Thoracic aorta (tissue), 2 donors: ENCODE measurements at regions not wholly inside any gene's neighbourhood (a gene's known extent, or its start where the extent isn't known, plus 50 kb on each side); places are given as distances from the start of the nearest gene placed in this dataset.

ENCODE experiments used
- ATAC-seq: fragments of 150-250 bp; one replicate; pipeline ENCODE4 v1.8.0; 2017; ENCODE audit warnings: low read depth; ENCODE audit not compliant: insufficient number of reproducible peaks, low FRiP score
- DNase-seq: peaks from one replicate; pipeline ENCODE4 v3.0.0-alpha.2; 2020; ENCODE audit warnings: low spot score
- H3K27ac ChIP-seq, 2 donors: fragments of 200-600 bp; sonication (generic); 1 replicate in 1 of 2; 2 replicates in 1 of 2; pipeline ENCODE4 v1.5.1; 2016; ENCODE audit warnings: mild to moderate bottlenecking in 2 of 2, moderate library complexity in 2 of 2
- H3K27me3 ChIP-seq: fragments of 200-600 bp; sonication (generic); replicated peaks from 2 replicates; pipeline ENCODE4 v1.6.0; 2016; ENCODE audit warnings: mild to moderate bottlenecking; ENCODE audit not compliant: insufficient read depth
- H3K36me3 ChIP-seq: fragments of 200-600 bp; sonication (generic); one replicate; pipeline ENCODE4 v1.5.1; 2016
- H3K4me1 ChIP-seq, 2 donors: fragments of 200-600 bp; sonication (generic); 1 replicate in 1 of 2; 2 replicates in 1 of 2; pipeline versions ENCODE4 v1.5.1 to v1.6.0; 2016; ENCODE audit warnings: low read depth in 2 of 2, mild to moderate bottlenecking in 1 of 2; ENCODE audit not compliant: control insufficient read depth in 1 of 2
- H3K4me3 ChIP-seq: fragments of 200-600 bp; sonication (generic); 2 replicates; pipeline ENCODE4 v1.5.1; 2016; ENCODE audit warnings: mild to moderate bottlenecking
- H3K9me3 ChIP-seq: fragments of 200-600 bp; sonication (generic); 2 replicates; pipeline ENCODE4 v1.5.1; 2016
- TF ChIP-seq, protein P1 (sequence below): fragments of 200-600 bp; sonication (generic); IDR thresholded peaks from one replicate; pipeline ENCODE4 v1.5.1; 2019; ENCODE audit warnings: antibody characterized with exemption

- no peak overlapping the region for H3K4me3 ChIP-seq
- ATAC-seq (no peak), DNase-seq (no peak)
- no peaks in the 10 kb centered on the region for H3K4me1 ChIP-seq
- no peaks in the 10 kb centered on the region for H3K27me3 ChIP-seq
- TF ChIP-seq, protein P1, sequence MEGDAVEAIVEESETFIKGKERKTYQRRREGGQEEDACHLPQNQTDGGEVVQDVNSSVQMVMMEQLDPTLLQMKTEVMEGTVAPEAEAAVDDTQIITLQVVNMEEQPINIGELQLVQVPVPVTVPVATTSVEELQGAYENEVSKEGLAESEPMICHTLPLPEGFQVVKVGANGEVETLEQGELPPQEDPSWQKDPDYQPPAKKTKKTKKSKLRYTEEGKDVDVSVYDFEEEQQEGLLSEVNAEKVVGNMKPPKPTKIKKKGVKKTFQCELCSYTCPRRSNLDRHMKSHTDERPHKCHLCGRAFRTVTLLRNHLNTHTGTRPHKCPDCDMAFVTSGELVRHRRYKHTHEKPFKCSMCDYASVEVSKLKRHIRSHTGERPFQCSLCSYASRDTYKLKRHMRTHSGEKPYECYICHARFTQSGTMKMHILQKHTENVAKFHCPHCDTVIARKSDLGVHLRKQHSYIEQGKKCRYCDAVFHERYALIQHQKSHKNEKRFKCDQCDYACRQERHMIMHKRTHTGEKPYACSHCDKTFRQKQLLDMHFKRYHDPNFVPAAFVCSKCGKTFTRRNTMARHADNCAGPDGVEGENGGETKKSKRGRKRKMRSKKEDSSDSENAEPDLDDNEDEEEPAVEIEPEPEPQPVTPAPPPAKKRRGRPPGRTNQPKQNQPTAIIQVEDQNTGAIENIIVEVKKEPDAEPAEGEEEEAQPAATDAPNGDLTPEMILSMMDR = no peak
- no peak overlapping the region for H3K27ac ChIP-seq
- no peaks in the 10 kb centered on the region for H3K9me3 ChIP-seq
- no peaks in the 10 kb centered on the region for H3K36me3 ChIP-seq
These were observed 105.3 kb upstream of the LINGO1 start for GRCh38 chr15:77738038-77738370.

- Histone ChIP-seq H3K27me3 (no peaks in the 10 kb centered on the region), H3K9me3 (no peaks in the 10 kb centered on the region), H3K27ac (no peak overlapping the region), H3K36me3 (no peaks in the 10 kb centered on the region), H3K4me3 (no peak overlapping the region), H3K4me1 (no peaks in the 10 kb centered on the region)
- DNase-seq = no peak
- ATAC-seq = no peak
- TF ChIP-seq, protein P1 = no peak
These were observed 104.7 kb upstream of the LINGO1 start for GRCh38 chr15:77737238-77738037.

- no peaks in the 10 kb centered on the region for H3K4me1 ChIP-seq
- TF ChIP-seq, protein P1 = no peak
- H3K27ac ChIP-seq = no peak overlapping the region
- H3K27me3 ChIP-seq = no peaks in the 10 kb centered on the region
- no peak for DNase-seq
- no peaks in the 10 kb centered on the region for H3K36me3 ChIP-seq
- ATAC-seq = no peak
- H3K9me3 ChIP-seq = no peaks in the 10 kb centered on the region
- H3K4me3 ChIP-seq = no peak overlapping the region
These were observed 101.6 kb upstream of the LINGO1 start for GRCh38 chr15:77734306-77734705.

GRCh38 chr15:77733579-77734300 is 101.0 kb upstream of the LINGO1 start:
- TF ChIP-seq, protein P1 = no peak
- Histone ChIP-seq H3K27ac (no peak overlapping the region), H3K4me3 (no peak overlapping the region)

GRCh38 chr15:77732514-77733335 is 100.0 kb upstream of the LINGO1 start:
- Histone ChIP-seq H3K9me3 (no peaks in the 10 kb centered on the region), H3K4me1 (no peaks in the 10 kb centered on the region), H3K36me3 (no peaks in the 10 kb centered on the region), H3K4me3 (no peak overlapping the region), H3K27ac (no peak overlapping the region), H3K27me3 (no peaks in the 10 kb centered on the region)
- DNase-seq = no peak
- TF ChIP-seq, protein P1 = no peak
- no peak for ATAC-seq

More at GRCh38 chr15:77733579-77734300, 101.0 kb upstream of the LINGO1 start:
- Histone ChIP-seq H3K36me3 (no peaks in the 10 kb centered on the region), H3K4me1 (no peaks in the 10 kb centered on the region), H3K9me3 (no peaks in the 10 kb centered on the region), H3K27me3 (no peaks in the 10 kb centered on the region)
- DNase-seq (no peak), ATAC-seq (no peak)
